ENCODE measurements at regions not wholly inside any gene's neighbourhood (a gene's known extent, or its start where the extent isn't known, plus 50 kb on each side); places are given as distances from the start of the nearest gene placed in this dataset.

DNA sequence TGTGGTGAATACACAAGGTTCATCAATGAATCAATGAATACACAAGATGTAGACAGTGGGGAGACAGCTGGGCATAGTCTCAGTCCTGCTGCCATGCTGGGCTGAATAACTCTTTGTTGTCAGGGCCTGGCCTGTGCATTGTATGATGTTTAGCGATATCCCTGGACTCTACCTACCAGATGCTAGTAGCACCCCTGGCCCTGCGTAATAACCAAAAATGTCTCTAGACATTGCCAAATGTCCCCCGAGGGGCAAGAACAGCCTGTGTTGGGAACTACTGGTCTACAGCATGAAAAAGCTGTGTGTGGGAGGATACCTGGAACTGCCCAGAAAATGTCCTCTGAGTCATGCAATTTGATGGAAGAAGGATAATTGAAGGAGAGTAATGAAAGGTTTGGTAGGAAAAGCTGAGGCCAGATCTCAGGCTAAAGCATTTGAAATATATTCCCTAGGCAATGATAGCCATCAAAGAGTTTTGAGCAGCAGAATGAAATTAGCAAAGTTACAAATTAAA, 128.2 kb downstream of the TMEM30B start:
- no peak overlapping the region for H3K4me3 ChIP-seq (ENCODE audit: low read depth, low read length)
- no peak for DNase-seq (ENCODE audit: low read depth)
- TF ChIP-seq, protein P1, sequence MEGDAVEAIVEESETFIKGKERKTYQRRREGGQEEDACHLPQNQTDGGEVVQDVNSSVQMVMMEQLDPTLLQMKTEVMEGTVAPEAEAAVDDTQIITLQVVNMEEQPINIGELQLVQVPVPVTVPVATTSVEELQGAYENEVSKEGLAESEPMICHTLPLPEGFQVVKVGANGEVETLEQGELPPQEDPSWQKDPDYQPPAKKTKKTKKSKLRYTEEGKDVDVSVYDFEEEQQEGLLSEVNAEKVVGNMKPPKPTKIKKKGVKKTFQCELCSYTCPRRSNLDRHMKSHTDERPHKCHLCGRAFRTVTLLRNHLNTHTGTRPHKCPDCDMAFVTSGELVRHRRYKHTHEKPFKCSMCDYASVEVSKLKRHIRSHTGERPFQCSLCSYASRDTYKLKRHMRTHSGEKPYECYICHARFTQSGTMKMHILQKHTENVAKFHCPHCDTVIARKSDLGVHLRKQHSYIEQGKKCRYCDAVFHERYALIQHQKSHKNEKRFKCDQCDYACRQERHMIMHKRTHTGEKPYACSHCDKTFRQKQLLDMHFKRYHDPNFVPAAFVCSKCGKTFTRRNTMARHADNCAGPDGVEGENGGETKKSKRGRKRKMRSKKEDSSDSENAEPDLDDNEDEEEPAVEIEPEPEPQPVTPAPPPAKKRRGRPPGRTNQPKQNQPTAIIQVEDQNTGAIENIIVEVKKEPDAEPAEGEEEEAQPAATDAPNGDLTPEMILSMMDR (IDR thresholded peaks at IDR 0.05; ENCODE audit: control insufficient read depth, extremely low read depth, insufficient read depth), result no peak

DNA sequence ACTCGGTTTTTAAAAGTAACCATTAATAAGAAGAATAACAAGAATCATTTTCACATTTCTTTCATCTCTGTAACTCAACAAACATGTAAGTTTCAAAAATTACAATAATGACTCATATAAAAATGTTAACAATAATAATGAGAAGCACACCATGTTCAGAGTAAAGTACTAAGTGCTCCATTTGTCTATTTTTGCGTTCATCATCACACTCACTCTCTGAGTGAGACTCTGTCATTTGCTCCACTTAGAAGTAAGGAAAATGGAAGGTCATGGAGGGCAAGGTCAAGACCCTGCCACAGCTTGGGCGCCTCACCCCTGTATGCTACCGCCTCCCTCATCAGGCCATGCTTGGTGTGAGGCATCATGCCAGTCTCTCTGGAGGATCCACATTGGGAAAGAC, 129.9 kb downstream of the TMEM30B start:
- no peak overlapping the region for H3K4me3 ChIP-seq (ENCODE audit: low read depth, low read length)
- DNase-seq (ENCODE audit: low read depth), result no peak
- TF ChIP-seq, protein P1 (IDR thresholded peaks at IDR 0.05; ENCODE audit: control insufficient read depth, extremely low read depth, insufficient read depth), result no peak

- no peak overlapping the region for H3K4me3 ChIP-seq (ENCODE audit: low read depth, low read length)
- no peak for DNase-seq (ENCODE audit: low read depth)
- TF ChIP-seq, protein P1 (IDR thresholded peaks at IDR 0.05; ENCODE audit: control insufficient read depth, extremely low read depth, insufficient read depth), result no peak
Measured at GRCh38 chr14:61150851-61151250, 130.3 kb downstream of the TMEM30B start.

GRCh38 chr14:61149896-61150295, 131.2 kb downstream of the TMEM30B start:
- TF ChIP-seq, protein P1 (IDR thresholded peaks at IDR 0.05; ENCODE audit: control insufficient read depth, extremely low read depth, insufficient read depth), result no peak
- DNase-seq (ENCODE audit: low read depth), result no peak
- no peak overlapping the region for H3K4me3 ChIP-seq (ENCODE audit: low read depth, low read length)

DNA sequence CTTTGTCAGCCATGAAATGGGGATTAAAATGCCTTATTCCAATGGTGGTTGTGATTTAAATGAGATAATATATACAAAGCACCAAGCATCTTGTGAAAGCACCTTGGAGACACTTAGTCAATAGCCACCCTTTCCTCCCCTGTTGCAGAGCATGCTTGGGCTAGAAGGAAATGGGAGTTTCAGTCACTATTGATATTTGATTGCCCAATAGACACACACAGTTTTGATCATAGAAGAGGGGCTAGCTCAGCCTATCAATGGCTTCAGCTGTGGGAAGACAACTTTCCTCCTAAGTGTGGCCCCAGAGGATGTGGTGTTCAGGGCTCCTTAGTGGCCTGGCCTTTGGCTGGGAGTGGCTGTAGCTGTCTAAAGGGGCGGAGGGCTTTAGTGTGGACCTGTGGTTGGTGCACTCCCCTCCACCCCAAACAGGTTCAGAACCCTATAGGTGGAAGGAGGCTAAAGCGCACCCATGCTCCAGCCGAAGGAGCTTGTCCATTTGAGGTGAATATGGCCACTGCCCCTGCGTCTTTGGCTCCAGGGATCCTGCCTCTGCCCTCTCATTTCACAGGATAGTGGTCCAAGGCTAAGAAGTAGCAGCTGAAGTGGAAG, 132.3 kb downstream of the TMEM30B start:
- H3K4me3 ChIP-seq (ENCODE audit: low read depth, low read length), result no peak overlapping the region
- TF ChIP-seq, protein P1 (IDR thresholded peaks at IDR 0.05; ENCODE audit: control insufficient read depth, extremely low read depth, insufficient read depth), result no peak
- DNase-seq (ENCODE audit: low read depth), result no peak

- TF ChIP-seq, protein P1 (IDR thresholded peaks at IDR 0.05; ENCODE audit: control insufficient read depth, extremely low read depth, insufficient read depth), result no peak
- no peak for DNase-seq (ENCODE audit: low read depth)
- no peak overlapping the region for H3K4me3 ChIP-seq (ENCODE audit: low read depth, low read length)
Measured at GRCh38 chr14:61147831-61148549, 133.1 kb downstream of the TMEM30B start.
